ENCODE measurements at regions not wholly inside any gene's neighbourhood (a gene's known extent, or its start where the extent isn't known, plus 50 kb on each side); places are given as distances from the start of the nearest gene placed in this dataset.

- BruUV-seq (replicated peaks) = no TSS peak
- no peaks in the 10 kb centered on the region for H3K36me3 ChIP-seq (ENCODE audit: control insufficient read depth in 2 of 2, insufficient read depth in 2 of 2, low read length in 1 of 2)
- H4K20me1 ChIP-seq (ENCODE audit: control insufficient read depth, insufficient read depth) = no peaks in the 10 kb centered on the region
- H3K9ac ChIP-seq (ENCODE audit: control insufficient read depth, insufficient read depth, low read length) = no peak overlapping the region
- H3K79me2 ChIP-seq (ENCODE audit: control insufficient read depth, insufficient read depth, low read length) = no peaks in the 10 kb centered on the region
- CTCF ChIA-PET = no interaction called here
- in situ Hi-C loops (cut with MboI) = no loop called here
- H3K9me3 ChIP-seq (replicated peaks; ENCODE audit: control insufficient read depth, insufficient read depth, low read length) = no peaks in the 10 kb centered on the region; the same call in 2 of the 3 replicates
- no peak for ATAC-seq
- DNase-seq (ENCODE audit: low read depth, low spot score) = no peak
- RAD21 ChIA-PET (ENCODE audit: unreplicated experiment) = no interaction called here
- POLR2A ChIA-PET = no interaction called here
- H3K27me3 ChIP-seq (replicated peaks in 1 of 2; ENCODE audit: control insufficient read depth in 2 of 2, insufficient read depth in 2 of 2, low read length in 1 of 2) = no peaks in the 10 kb centered on the region
- H3K27ac ChIP-seq (ENCODE audit: control insufficient read depth, insufficient read depth) = no peak overlapping the region
- intact Hi-C loops (cut with micrococcal nuclease; ENCODE audit: unreplicated experiment) = no loop called here
- no peaks in the 10 kb centered on the region for H3K4me1 ChIP-seq (ENCODE audit: control insufficient read depth, insufficient read depth, low read length)
- no peak for TF ChIP-seq RAD51 (IDR thresholded peaks at IDR 0.05)
- H2AFZ ChIP-seq (ENCODE audit: control insufficient read depth, low read depth, low read length) = no peak overlapping the region
- H3K4me3 ChIP-seq = no peak overlapping the region
- H3K4me2 ChIP-seq (ENCODE audit: control insufficient read depth, insufficient read depth) = no peak overlapping the region
- FAIRE-seq = no peak
- SMC1A ChIA-PET (ENCODE audit: uncharacterized antibody, unreplicated experiment) = no interaction called here
Measured at GRCh38 chr2:223282221-223282620, 230.2 kb downstream of the KCNE4 start.

- BruUV-seq (replicated peaks) = no TSS peak
- Histone ChIP-seq H3K27ac (ENCODE audit: control insufficient read depth, insufficient read depth) (no peak overlapping the region), H3K79me2 (ENCODE audit: control insufficient read depth, insufficient read depth, low read length) (no peaks in the 10 kb centered on the region), H3K36me3 (ENCODE audit: control insufficient read depth in 2 of 2, insufficient read depth in 2 of 2, low read length in 1 of 2) (no peaks in the 10 kb centered on the region), H2AFZ (ENCODE audit: control insufficient read depth, low read depth, low read length) (no peak overlapping the region), H3K4me2 (ENCODE audit: control insufficient read depth, insufficient read depth) (no peak overlapping the region), H3K4me1 (ENCODE audit: control insufficient read depth, insufficient read depth, low read length) (no peaks in the 10 kb centered on the region), H3K4me3 (no peak overlapping the region), H4K20me1 (ENCODE audit: control insufficient read depth, insufficient read depth) (no peaks in the 10 kb centered on the region), H3K9ac (ENCODE audit: control insufficient read depth, insufficient read depth, low read length) (no peak overlapping the region), H3K27me3 (replicated peaks in 1 of 2; ENCODE audit: control insufficient read depth in 2 of 2, insufficient read depth in 2 of 2, low read length in 1 of 2) (no peaks in the 10 kb centered on the region), H3K9me3 (replicated peaks; ENCODE audit: control insufficient read depth, insufficient read depth, low read length) (no peaks in the 10 kb centered on the region; the same call in 2 of the 3 replicates)
- ChIA-PET CTCF (no interaction called here), RAD21 (ENCODE audit: unreplicated experiment) (no interaction called here), SMC1A (ENCODE audit: uncharacterized antibody, unreplicated experiment) (interaction anchor here (0.6 kb wide), 1 partner anchor 21 kb away, joined by 3 read pairs; no protein-coding TSS in a partner anchor), POLR2A (no interaction called here)
- TF ChIP-seq EP300 (IDR thresholded peaks at IDR 0.05; ENCODE audit: borderline replicate concordance in 1 of 2, control insufficient read depth in 1 of 2, low read depth in 2 of 2, low read length in 2 of 2) (no peak), CREB1 (IDR thresholded peaks at IDR 0.05; ENCODE audit: low read depth) (no peak), TCF3 (IDR thresholded peaks at IDR 0.05; ENCODE audit: borderline replicate concordance, insufficient read depth, low read depth, low read length) (no peak), BCLAF1 (IDR thresholded peaks at IDR 0.05) (no peak), SIX5 (IDR thresholded peaks at IDR 0.05; ENCODE audit: low read depth, low read length, severe bottlenecking) (no peak), ZSCAN29 (IDR thresholded peaks at IDR 0.05) (no peak)
- ATAC-seq = no peak
- no peak for FAIRE-seq
- intact Hi-C loops (cut with micrococcal nuclease; ENCODE audit: unreplicated experiment) (no loop called here), in situ Hi-C loops (cut with MboI) (no loop called here)
- WGBS (ENCODE audit: insufficient coverage, insufficient replicate concordance, low lambda C conversion rate, missing lambda C conversion rate) = 3% methylated on average over 2 of the region's 2 CpGs
- DNase-seq (ENCODE audit: low read depth, low spot score) = no peak
Measured at GRCh38 chr2:223283329-223283728, 231.3 kb downstream of the KCNE4 start.

Data from GM12878 (cell line).